HG03520 (cell line): ENCODE measurements at regions not wholly inside any gene's neighbourhood (a gene's known extent, or its start where the extent isn't known, plus 50 kb on each side); places are given as distances from the start of the nearest gene placed in this dataset.
"Not testable (repeated sequence)": the region's sequence is repeated elsewhere in the genome, so short reads cannot be mapped to it uniquely, and the experiment has no call there.

Source experiments
- ATAC-seq: cut with Tn5 transposase; IDR thresholded peaks from one replicate; pipeline ENCODE4 v1.9.1; 2021; ENCODE audit warnings: mild to moderate bottlenecking, moderate library complexity; ENCODE audit not compliant: unreplicated experiment

DNA sequence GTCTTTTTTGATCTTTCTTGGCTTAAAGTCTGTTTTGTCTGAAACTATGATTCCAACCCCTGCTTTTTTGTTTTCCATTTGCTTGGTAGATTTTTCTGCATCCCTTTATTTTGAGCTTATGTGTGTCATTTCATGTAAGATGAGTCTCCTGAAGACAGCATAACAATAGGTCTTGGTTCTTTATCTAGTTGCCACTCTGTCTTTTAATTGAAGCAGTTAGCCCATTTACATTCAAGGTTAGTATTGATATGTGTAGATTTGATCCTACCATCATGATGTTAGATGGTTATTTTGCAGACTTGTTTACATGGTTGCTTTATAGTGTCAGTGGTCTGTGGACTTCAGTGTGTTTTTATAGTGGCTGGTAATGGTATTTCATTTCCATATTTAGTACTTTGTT is 1678.9 kb downstream of the PCDH9 start:
- ATAC-seq, result no peak

- ATAC-seq, result no peak
Observed at GRCh38 chr13:65540175-65540574, 1690.0 kb downstream of the PCDH9 start.

DNA sequence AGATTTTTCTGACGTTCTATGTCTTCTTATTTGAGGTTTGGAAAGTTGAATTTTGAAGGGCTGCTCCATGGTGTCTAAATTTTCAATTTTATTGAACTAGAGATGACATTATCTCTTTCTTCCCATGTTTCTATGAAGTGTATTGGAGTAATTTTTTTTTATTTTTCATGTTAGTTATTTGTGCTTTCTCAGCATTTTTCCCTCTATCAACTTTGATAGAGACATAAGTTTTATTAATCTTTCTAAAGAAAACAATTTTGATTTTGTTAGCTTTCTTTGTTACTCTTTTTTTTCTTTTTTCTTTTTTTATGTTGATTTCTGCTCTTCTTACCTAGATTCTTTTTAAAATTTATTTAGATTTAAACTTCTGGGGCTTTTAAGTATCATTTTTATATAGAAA is 1694.8 kb downstream of the PCDH9 start:
- ATAC-seq, result no peak

DNA sequence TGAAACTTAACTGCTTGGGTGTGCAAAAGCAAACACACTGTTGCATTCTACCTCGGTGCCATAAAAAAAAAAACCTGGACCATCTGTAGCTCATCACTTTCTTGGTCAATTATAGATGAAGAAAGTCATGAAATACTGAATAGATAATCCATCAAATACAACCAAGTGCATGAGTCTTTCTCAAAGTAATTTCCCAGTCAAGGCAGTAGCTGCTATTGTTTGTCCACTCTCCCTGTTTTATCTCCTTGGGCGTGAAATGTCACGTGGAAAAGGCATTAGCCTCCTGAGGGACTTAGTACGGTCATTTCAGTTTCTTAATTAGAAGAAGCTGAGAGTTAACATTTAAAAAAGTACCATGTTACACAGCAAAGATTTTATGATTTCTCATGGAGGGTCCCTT is 1697.9 kb downstream of the PCDH9 start:
- ATAC-seq, result no peak

DNA sequence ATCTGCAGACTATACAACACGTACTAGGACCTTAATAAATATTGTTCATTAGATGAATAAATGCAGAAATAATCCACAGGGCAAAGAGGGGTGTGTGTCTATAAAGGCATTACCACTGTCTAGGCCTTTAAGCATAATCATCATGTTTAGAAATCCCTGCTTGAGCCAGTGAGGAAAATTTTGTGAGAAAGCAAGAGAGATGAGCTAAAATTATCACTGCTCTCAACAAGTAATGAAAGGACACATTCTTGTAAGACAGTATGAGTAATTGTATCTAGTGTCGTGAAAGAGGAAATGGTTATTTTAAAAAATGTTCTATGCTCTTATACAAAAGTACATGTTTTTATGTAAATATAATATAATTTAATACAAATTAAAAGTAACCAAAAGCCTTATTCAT is 1699.4 kb downstream of the PCDH9 start:
- ATAC-seq, result no peak

GRCh38 chr13:65529541-65529940 is 1700.6 kb downstream of the PCDH9 start:
- ATAC-seq, result no peak

DNA sequence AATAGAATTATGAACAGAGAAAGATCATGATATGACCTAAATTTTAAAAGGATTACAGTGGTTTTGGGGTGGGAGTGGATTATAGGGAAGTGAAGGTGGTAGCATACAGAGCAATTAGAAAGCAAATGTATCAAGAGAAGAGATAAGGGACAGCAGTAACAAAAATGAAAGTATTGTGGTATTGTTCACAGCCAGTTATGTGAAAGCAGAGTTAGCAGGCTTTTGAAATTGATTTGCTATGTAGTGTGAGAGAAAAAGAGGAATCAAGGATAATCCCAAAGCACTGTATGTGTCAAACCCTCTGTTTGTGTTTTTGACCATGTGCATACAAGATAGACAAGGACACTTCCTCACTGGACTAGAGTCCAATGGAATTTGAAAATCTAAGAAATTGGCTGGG is 1721.4 kb downstream of the PCDH9 start:
- ATAC-seq, result no peak

DNA sequence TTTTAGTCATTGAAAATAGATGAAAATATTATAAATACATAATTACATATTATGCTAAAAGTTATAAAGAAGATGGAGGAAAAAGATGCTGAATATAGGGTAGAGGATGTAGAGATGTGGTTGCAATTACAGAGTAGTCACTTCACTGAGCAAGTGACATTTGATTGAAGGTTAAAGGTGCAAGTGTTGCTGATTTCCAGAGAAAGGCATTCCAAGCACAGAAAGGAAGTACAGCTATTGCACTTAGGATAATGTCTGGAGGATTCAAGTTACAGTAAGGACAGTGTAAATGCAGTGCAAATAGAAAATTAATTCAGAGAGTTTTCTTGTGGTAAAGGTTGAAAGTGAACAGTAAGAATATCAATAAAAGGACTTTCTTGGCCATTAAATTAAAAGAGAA is 1721.8 kb downstream of the PCDH9 start:
- no peak for ATAC-seq

DNA sequence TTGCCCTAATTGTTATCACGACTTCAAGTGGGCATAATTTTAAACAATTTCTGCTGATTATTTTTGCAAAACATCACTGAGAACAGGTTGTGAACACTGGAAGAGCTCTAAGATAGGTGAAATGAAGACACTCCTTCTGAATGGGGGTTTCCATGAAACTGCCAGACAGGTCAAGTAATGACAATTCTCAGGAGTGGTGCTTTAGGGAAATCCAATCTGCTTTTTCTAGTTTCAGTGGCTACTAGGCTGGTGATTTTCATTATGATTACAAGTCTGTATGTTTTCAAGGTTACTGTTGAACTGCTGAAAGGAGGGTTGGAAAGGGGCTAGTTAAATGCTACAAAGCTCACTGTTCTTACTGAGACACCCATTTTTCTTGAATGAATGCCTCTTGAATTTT is 1724.2 kb downstream of the PCDH9 start:
- ATAC-seq, result no peak

- ATAC-seq, result no peak
Observed at GRCh38 chr13:65504213-65504612, 1725.9 kb downstream of the PCDH9 start.

GRCh38 chr13:65500481-65500880 is 1729.7 kb downstream of the PCDH9 start:
- ATAC-seq, result no peak

- no peak for ATAC-seq
Observed at GRCh38 chr13:65499256-65499655, 1730.9 kb downstream of the PCDH9 start.

DNA sequence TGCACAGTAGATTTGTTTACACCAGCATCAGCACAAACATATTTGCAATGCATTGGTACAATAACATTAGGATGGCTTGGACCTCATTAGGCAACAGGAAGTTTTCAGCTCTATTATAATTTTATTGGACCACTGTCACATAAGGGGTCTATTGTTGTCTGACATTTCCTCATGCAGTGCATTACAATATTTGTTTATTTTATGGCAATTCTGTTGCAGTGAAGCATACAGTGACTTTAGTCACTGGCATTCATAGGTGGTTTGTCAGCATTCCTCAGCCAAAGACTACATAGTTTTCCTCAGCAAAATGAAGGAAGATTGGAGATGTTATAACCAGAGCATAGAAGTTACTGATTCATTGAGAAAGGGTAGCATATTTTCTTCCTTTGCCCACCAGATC is 1732.9 kb downstream of the PCDH9 start:
- ATAC-seq, result no peak

DNA sequence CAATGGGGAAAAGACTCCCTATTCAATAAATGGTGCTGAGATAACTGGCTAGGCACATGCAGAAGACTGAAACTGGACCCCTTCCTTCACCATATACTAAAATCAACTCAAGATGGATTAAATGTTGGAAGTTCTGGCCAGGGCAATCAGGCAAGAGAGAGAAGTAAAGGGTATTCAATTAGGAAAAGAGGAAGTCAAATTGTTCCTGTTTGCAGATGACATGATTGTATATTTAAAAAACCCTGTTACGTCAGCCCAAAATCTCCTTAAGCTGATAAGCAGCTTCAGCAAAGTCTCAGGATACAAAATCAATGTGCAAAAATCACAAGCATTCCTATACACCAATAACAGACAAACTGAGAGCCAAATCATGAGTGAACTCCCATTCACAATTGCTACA is 1739.4 kb downstream of the PCDH9 start:
- ATAC-seq, result not testable (repeated sequence)

GRCh38 chr13:65488606-65489005 is 1741.5 kb downstream of the PCDH9 start:
- ATAC-seq, result no peak

- no peak for ATAC-seq
Observed at GRCh38 chr13:65479692-65480091, 1750.4 kb downstream of the PCDH9 start.

GRCh38 chr13:65473196-65473595 is 1756.9 kb downstream of the PCDH9 start:
- ATAC-seq, result no peak

GRCh38 chr13:65472336-65472735 is 1757.8 kb downstream of the PCDH9 start:
- no peak for ATAC-seq

DNA sequence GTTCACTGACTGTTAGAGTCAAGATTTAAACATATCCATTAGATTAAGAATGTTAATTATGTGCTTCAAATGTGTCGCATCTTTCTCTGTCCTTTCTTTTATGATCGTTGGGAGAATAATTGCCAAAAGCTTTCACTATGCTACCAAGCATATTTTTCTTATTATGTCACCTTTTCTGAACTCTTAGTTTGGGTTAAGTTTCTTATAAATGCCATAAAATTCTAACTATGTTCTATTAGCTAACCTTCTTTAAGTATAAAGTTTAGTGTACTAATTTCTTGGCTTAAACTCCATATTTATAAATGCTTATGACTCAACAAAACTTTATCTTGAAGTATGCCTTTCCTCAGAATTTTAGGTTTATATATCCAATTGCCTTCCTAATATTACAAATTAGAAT is 1759.4 kb downstream of the PCDH9 start:
- ATAC-seq, result no peak

DNA sequence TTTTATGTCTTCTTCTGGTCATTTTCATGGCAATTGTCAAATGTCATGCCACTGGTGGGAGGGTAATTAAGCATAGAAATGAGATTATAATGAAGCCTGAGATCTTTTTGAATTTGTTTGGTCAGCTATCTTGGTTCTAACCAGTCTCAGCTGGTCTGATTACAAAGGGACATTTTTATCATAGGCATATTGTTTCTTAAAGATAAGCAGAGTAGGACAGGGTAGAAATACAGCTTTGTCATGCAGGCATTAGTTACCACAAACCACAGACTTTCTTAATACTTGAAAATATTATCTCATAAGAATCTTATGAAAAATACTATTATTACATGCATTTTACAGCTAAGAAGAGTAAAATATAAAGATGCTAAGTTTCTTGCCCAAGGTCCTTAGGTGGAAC is 1761.5 kb downstream of the PCDH9 start:
- ATAC-seq, result no peak

DNA sequence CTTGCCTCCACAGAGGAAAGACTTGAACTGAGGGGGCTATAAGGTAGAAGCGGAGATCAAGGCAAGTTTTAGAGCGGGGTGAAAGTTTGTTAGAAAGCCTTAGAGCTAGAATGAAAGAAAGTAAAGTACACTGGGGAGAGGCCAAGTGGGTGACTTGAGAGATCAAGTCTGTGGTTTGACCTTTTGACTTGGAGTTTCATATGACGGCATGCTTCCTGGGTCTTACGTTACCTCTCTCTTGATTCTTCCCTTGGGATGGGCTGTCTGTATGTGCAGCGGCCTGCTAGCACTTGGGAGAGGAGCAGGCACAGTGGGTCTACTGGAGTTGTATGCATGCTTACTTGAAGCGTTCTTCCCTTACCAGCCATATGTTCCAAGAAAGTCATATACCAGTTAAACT is 1768.5 kb downstream of the PCDH9 start:
- ATAC-seq, result no peak

DNA sequence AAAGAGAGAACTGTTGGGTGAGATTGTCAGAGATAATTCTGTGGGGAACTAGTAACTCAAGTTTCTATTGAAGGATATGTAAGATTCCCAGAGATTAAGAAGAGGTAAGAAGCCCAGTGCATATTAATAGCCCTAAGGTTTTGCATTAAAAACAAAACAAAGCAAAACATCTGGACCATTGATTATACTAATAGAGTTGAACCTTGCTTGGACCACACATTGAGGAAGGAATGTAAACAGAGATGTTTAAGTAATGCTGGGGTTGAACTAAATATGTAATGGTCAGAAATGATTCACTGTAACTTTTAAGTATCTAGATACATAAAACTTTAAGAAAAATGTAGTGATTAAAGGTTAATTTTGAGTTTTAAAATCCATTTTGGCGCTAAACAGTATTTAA is 1770.0 kb downstream of the PCDH9 start:
- no peak for ATAC-seq

- ATAC-seq, result no peak
Observed at GRCh38 chr13:65456150-65456912, 1773.8 kb downstream of the PCDH9 start.
